Stimulated activated naive CD8-positive, alpha-beta T cell treated with anti-CD3 and anti-CD28 coated beads, Interleukin-15, amount 100 ng/mL, for 72 hours (primary cell): ENCODE measurements at regions not wholly inside any gene's neighbourhood (a gene's known extent, or its start where the extent isn't known, plus 50 kb on each side); places are given as distances from the start of the nearest gene placed in this dataset.

ENCODE experiments used
- ATAC-seq: fragments of 150-1000 bp; cut with Tn5 transposase; 2 replicates; pipeline ENCODE4 v1.10.0; 2021; ENCODE audit warnings: mild to moderate bottlenecking, moderate library complexity
- DNase-seq, 2 donors: peaks; one replicate each; pipeline ENCODE4 v3.0.0; 2021 to 2022
- H3K27ac Mint-ChIP-seq, 2 donors: one replicate each; pipeline ENCODE4 v1.8.0; 2022; ENCODE audit warnings: mild to moderate bottlenecking in 2 of 2, mixed read lengths in 2 of 2, moderate library complexity in 2 of 2
- H3K27me3 Mint-ChIP-seq: one replicate; pipeline ENCODE4 v1.8.0; 2022; ENCODE audit warnings: mixed read lengths
- H3K4me1 Mint-ChIP-seq: one replicate; pipeline ENCODE4 v1.8.0; 2022; ENCODE audit warnings: mild to moderate bottlenecking, mixed read lengths
- H3K4me3 Mint-ChIP-seq, 2 donors: one replicate each; pipeline ENCODE4 v1.8.0; 2022; ENCODE audit warnings: mild to moderate bottlenecking in 2 of 2, mixed read lengths in 2 of 2, moderate library complexity in 1 of 2
- H3K9me3 Mint-ChIP-seq, 2 donors: one replicate each; pipeline ENCODE4 v1.8.0; 2022; ENCODE audit warnings: mixed read lengths in 2 of 2

GRCh38 chr20:36098364-36098763 is 56.2 kb upstream of the EPB41L1 start:
- Mint-ChIP-seq H3K27ac (no peak overlapping the region), H3K27me3 (peaks cover 14% of the 10 kb centered on the region), H3K4me1 (peaks cover 17% of the 10 kb centered on the region), H3K4me3 (no peak overlapping the region), H3K9me3 (no peaks in the 10 kb centered on the region)
- DNase-seq: no peak
- no peak for ATAC-seq

- Mint-ChIP-seq H3K4me3 (no peak overlapping the region), H3K9me3 (no peaks in the 10 kb centered on the region), H3K27ac (no peak overlapping the region), H3K4me1 (peaks cover 11% of the 10 kb centered on the region), H3K27me3 (peaks cover 6% of the 10 kb centered on the region)
- ATAC-seq (no peak), DNase-seq (no peak)
Measured at GRCh38 chr20:36099106-36099505, 55.4 kb upstream of the EPB41L1 start.

GRCh38 chr20:36101192-36101591 is 53.3 kb upstream of the EPB41L1 start:
- ATAC-seq: no peak

GRCh38 chr20:36102306-36102705 is 52.2 kb upstream of the EPB41L1 start:
- H3K9me3 Mint-ChIP-seq: no peaks in the 10 kb centered on the region
- H3K4me3 Mint-ChIP-seq: no peak overlapping the region
- peaks cover 7% of the 10 kb centered on the region for H3K4me1 Mint-ChIP-seq
- no peak for ATAC-seq
- DNase-seq: no peak
- H3K27me3 Mint-ChIP-seq: no peaks in the 10 kb centered on the region
- no peak overlapping the region for H3K27ac Mint-ChIP-seq

More at GRCh38 chr20:36101192-36101591, 53.3 kb upstream of the EPB41L1 start:
- Mint-ChIP-seq H3K4me3 (no peak overlapping the region), H3K4me1 (peaks cover 7% of the 10 kb centered on the region), H3K9me3 (no peaks in the 10 kb centered on the region), H3K27ac (no peak overlapping the region), H3K27me3 (no peaks in the 10 kb centered on the region)
- DNase-seq: no peak

- peaks cover under 1% of the 10 kb centered on the region for H3K4me1 Mint-ChIP-seq
- H3K27ac Mint-ChIP-seq: peak overlapping the region in 1 of 2 donors; percentile 65
- H3K4me3 Mint-ChIP-seq: no peak overlapping the region
- H3K9me3 Mint-ChIP-seq: no peaks in the 10 kb centered on the region
- H3K27me3 Mint-ChIP-seq: no peaks in the 10 kb centered on the region
- ATAC-seq (no peak), DNase-seq (no peak)
Measured at GRCh38 chr20:36102809-36103596, 51.5 kb upstream of the EPB41L1 start.

- H3K27ac Mint-ChIP-seq: no peak overlapping the region
- no peak for DNase-seq
- no peak overlapping the region for H3K4me3 Mint-ChIP-seq
- no peaks in the 10 kb centered on the region for H3K9me3 Mint-ChIP-seq
- no peak for ATAC-seq
- no peaks in the 10 kb centered on the region for H3K27me3 Mint-ChIP-seq
- no peaks in the 10 kb centered on the region for H3K4me1 Mint-ChIP-seq
Measured at GRCh38 chr20:36104244-36104643, 50.3 kb upstream of the EPB41L1 start.
